HG03280 (cell line): ENCODE measurements at regions not wholly inside any gene's neighbourhood (a gene's known extent, or its start where the extent isn't known, plus 50 kb on each side); places are given as distances from the start of the nearest gene placed in this dataset.
A peak's percentile ranks its signal among the peaks of the same experiment; 100 is the strongest.

ENCODE experiments used
- ATAC-seq: cut with Tn5 transposase; IDR thresholded peaks from one replicate; pipeline ENCODE4 v1.9.1; 2021; ENCODE audit warnings: mild to moderate bottlenecking, moderate library complexity; ENCODE audit not compliant: unreplicated experiment

GRCh38 chr11:123261345-123262106 is 66.5 kb upstream of the CLMP start:
- ATAC-seq = peak; percentile 72

GRCh38 chr11:123260511-123261211 is 65.6 kb upstream of the CLMP start:
- ATAC-seq = no peak

GRCh38 chr11:123258877-123259276 is 63.8 kb upstream of the CLMP start:
- ATAC-seq = no peak

- ATAC-seq = no peak
These were observed 62.3 kb upstream of the CLMP start for GRCh38 chr11:123257370-123257769.

- no peak for ATAC-seq
These were observed 60.9 kb upstream of the CLMP start for GRCh38 chr11:123255909-123256308.

GRCh38 chr11:123254357-123254756 is 59.3 kb upstream of the CLMP start:
- no peak for ATAC-seq

- ATAC-seq = no peak
These were observed 58.9 kb upstream of the CLMP start for GRCh38 chr11:123253911-123254310.

GRCh38 chr11:123253223-123253622 is 58.2 kb upstream of the CLMP start:
- ATAC-seq = no peak

- no peak for ATAC-seq
These were observed 56.8 kb upstream of the CLMP start for GRCh38 chr11:123251657-123252344.

- ATAC-seq = no peak
These were observed 56.0 kb upstream of the CLMP start for GRCh38 chr11:123250892-123251656.

- no peak for ATAC-seq
These were observed 54.3 kb upstream of the CLMP start for GRCh38 chr11:123249354-123249753.

GRCh38 chr11:123247813-123248379 is 52.8 kb upstream of the CLMP start:
- ATAC-seq = no peak

GRCh38 chr11:123247496-123247799 is 52.4 kb upstream of the CLMP start:
- peak; percentile 16 for ATAC-seq

- ATAC-seq = peak; percentile 95
These were observed 51.9 kb upstream of the CLMP start for GRCh38 chr11:123246749-123247495.

GRCh38 chr11:123245567-123245966 is 50.5 kb upstream of the CLMP start:
- ATAC-seq = no peak
